Left ventricle myocardium inferior (tissue), 1 donor: ENCODE measurements at regions not wholly inside any gene's neighbourhood (a gene's known extent, or its start where the extent isn't known, plus 50 kb on each side); places are given as distances from the start of the nearest gene placed in this dataset.

Source experiments
- DNase-seq: peaks from one replicate; pipeline ENCODE4 v3.0.0-alpha.2; 2020
- H3K27ac ChIP-seq: fragments of 200-600 bp; replicated peaks from 2 replicates; pipeline ENCODE4 v1.8.0; 2021
- H3K27me3 ChIP-seq: fragments of 200-600 bp; 2 replicates; pipeline ENCODE4 v1.8.0; 2021; ENCODE audit warnings: low read depth
- H3K36me3 ChIP-seq: fragments of 200-600 bp; 2 replicates; pipeline ENCODE4 v1.8.0; 2021
- H3K4me1 ChIP-seq: fragments of 200-600 bp; 2 replicates; pipeline ENCODE4 v1.8.0; 2021
- H3K4me3 ChIP-seq: fragments of 200-600 bp; 2 replicates; pipeline ENCODE4 v1.8.0; 2021; ENCODE audit warnings: mild to moderate bottlenecking, moderate library complexity
- H3K9me3 ChIP-seq: fragments of 200-600 bp; replicated peaks from 2 replicates; pipeline ENCODE4 v1.8.0; 2021
- CTCF ChIP-seq: fragments of 200-600 bp; IDR thresholded peaks from 2 replicates; pipeline ENCODE4 v1.8.0; 2021; ENCODE audit warnings: antibody characterized with exemption, mild to moderate bottlenecking, borderline replicate concordance
- intact Hi-C: fragments of 100-400 bp; cut with micrococcal nuclease; formaldehyde crosslinking; loops from one replicate; pipeline ENCODE4 v1.11.0; 2022
- donor health status: DM: no; HTN: yes; CAD: no; lungs with severe emphysema.

DNA sequence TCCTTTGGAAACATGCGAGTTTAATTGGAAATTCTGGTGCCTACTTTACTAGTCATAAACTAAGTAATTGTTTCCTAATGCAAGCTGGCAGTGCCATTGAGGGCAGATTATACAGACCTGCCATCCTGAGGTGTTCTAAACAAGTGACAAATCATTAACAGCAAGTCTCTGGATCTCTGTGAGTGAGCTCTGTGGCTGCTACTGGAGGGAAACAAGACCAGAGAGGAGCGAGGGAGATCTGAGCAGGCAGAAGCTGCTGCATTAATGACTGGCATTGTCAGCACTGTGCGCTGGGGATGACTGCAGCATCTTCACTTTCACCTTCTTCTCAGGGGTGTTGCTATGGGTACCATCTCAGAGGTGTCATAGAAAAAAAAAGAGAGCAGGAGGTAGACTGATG is 308.4 kb upstream of the DPH6 start:
- no peak overlapping the region for H3K4me3 ChIP-seq
- DNase-seq = no peak
- no peaks in the 10 kb centered on the region for H3K27me3 ChIP-seq
- H3K36me3 ChIP-seq = no peaks in the 10 kb centered on the region
- intact Hi-C loops = no loop called here
- H3K27ac ChIP-seq = no peak overlapping the region
- H3K4me1 ChIP-seq = no peaks in the 10 kb centered on the region
- TF ChIP-seq CTCF = no peak
- H3K9me3 ChIP-seq = no peaks in the 10 kb centered on the region

DNA sequence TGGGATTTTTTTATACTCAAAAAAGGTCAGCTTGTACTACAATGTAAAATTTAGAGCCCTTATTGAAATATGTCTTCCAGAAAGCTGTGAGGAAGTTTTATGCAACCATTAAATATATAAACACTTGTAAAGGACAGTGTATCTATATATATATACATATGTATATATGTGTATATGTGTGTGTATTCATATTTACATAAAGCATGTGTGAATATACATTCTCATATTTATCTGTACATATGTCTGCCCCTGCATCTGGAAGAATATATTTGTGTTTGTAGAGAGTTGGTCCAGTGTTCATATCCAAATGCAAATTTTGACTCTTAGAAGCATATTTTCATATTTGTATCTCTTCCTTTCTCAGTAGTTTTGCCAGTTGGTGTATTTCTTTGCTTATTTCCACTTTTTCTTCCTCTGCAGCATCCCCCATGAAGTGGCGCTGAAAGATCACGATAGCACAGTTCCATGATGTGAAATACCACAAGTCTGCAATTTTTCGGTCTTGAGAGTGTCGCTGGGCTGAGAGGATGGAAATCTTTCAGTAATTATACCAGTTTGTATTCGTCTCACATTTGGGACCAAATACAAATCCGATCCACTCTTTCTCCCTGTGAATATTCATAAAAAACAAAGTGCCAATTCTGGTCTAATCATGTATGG is 311.7 kb upstream of the DPH6 start:
- Histone ChIP-seq H3K4me1 (no peaks in the 10 kb centered on the region), H3K27me3 (no peaks in the 10 kb centered on the region), H3K36me3 (no peaks in the 10 kb centered on the region), H3K27ac (no peak overlapping the region), H3K4me3 (no peak overlapping the region), H3K9me3 (no peaks in the 10 kb centered on the region)
- no peak for TF ChIP-seq CTCF
- intact Hi-C loops = no loop called here
- DNase-seq = no peak

DNA sequence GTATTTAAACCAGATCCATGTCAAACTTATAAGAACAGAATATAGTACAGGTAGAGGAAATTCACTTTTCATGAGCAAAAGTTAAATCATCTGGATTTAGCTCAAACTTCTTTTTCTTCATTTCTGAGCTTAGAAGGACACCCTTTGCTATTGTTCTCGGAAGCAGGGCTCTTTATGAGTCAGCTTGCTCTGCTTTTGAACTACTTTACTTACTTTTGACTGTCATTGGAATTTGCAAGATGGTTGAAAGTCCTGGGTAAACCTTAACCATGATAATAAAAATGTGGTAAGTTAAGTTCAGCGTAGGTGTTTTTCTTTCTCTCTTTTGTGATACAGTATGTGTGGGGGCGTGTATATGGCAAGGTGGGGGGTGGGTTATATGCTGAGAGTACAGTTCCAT is 312.7 kb upstream of the DPH6 start:
- no peak overlapping the region for H3K27ac ChIP-seq
- no peak for TF ChIP-seq CTCF
- no peaks in the 10 kb centered on the region for H3K4me1 ChIP-seq
- H3K27me3 ChIP-seq = no peaks in the 10 kb centered on the region
- DNase-seq = no peak
- no peaks in the 10 kb centered on the region for H3K9me3 ChIP-seq
- intact Hi-C loops = no loop called here
- H3K36me3 ChIP-seq = no peaks in the 10 kb centered on the region
- no peak overlapping the region for H3K4me3 ChIP-seq

GRCh38 chr15:35863655-35864054 is 317.7 kb upstream of the DPH6 start:
- Histone ChIP-seq H3K27ac (no peak overlapping the region), H3K36me3 (no peaks in the 10 kb centered on the region), H3K9me3 (no peaks in the 10 kb centered on the region), H3K27me3 (no peaks in the 10 kb centered on the region), H3K4me3 (no peak overlapping the region), H3K4me1 (no peaks in the 10 kb centered on the region)
- no peak for TF ChIP-seq CTCF
- intact Hi-C loops = no loop called here
- no peak for DNase-seq

DNA sequence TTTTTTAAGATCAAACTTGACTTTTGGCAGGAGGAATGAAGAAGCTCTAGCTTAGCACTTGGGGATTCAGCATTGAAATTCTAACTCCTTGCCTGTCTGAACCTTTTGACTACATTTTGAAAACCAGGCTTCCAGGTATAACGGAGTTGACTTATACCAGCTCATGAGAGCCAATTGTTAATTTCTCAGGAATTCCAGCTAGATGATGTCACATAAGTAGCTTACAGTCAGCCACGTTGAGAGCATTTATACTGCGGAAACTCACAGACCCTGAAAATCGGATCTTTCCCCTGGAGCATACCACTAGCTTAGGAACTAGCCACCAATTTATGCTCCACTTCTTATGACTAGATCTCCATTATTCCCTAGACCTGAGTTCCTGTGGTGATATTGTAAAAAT is 321.4 kb upstream of the DPH6 start:
- Histone ChIP-seq H3K4me3 (no peak overlapping the region), H3K36me3 (no peaks in the 10 kb centered on the region), H3K9me3 (no peaks in the 10 kb centered on the region), H3K4me1 (no peaks in the 10 kb centered on the region), H3K27me3 (no peaks in the 10 kb centered on the region), H3K27ac (no peak overlapping the region)
- no peak for DNase-seq
- intact Hi-C loops = no loop called here
- TF ChIP-seq CTCF = no peak
